HG02884 (cell line): ENCODE measurements at regions not wholly inside any gene's neighbourhood (a gene's known extent, or its start where the extent isn't known, plus 50 kb on each side); places are given as distances from the start of the nearest gene placed in this dataset.

Experiments
- ATAC-seq: cut with Tn5 transposase; IDR thresholded peaks from one replicate; pipeline ENCODE4 v1.9.1; 2021; ENCODE audit warnings: mild to moderate bottlenecking, moderate library complexity; ENCODE audit not compliant: unreplicated experiment

DNA sequence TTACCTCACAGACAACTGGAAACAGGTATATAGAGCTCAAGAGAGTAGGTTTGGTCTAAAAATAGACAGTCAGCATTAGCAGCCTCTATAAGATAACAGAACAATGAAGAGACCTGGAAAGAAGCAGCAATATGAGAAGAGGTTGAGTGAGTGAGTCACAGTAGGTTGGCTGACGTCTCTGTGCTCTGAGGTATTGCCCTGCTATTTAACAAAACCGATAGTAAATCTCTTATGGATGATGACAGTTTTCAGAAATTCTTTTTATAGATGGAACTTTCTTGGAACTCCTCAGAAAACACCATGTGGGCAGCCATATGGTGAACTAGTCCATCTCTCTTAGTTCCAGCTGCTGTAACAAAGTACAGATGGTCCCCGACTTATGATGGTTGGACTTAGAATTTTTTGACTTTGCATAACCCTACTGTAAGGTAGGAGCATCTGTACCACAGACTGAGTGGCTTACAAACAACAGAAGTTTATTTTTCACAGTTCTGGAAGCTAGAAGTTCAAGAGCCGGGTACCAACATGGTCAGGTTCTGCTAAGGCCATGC, 123.5 kb downstream of the MBD2 start:
- no peak for ATAC-seq

DNA sequence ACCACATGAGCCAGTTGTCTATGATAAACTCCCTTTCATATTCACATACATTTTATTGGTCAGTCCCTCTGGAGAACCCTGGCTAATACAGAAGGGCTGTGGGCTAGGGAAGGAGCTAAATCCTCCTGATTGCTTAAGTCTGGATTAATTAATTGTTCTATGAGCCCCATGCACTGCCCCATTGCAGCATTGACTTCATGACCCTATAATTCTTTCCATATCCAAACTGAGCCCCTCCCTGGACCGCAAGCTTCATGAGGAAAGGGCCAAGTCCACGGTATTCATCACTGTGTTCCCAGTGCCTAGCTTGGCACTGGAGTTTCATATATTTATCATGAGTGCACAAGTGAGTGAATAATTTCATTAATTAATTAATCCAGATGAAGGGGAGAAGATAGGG, 124.0 kb downstream of the MBD2 start:
- ATAC-seq = no peak

DNA sequence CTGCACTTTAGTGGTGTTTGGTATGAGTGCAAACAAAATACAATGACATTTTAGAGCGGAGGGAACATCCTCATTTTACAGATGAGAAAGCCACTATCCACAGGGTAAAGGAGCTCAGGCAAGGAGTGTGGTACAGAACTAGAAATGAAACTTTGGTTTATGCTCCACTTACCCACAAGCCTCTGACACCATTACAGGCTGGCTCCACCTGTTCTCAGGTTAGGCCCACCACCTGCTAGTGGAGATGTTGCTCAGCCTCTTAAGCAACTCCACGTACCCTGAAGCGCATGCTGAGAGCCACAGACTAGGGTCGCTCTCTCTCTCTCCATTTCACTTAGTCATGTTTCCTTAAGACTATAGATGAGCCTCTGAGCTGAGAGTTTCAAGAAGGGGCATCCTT, 130.0 kb downstream of the MBD2 start:
- no peak for ATAC-seq

DNA sequence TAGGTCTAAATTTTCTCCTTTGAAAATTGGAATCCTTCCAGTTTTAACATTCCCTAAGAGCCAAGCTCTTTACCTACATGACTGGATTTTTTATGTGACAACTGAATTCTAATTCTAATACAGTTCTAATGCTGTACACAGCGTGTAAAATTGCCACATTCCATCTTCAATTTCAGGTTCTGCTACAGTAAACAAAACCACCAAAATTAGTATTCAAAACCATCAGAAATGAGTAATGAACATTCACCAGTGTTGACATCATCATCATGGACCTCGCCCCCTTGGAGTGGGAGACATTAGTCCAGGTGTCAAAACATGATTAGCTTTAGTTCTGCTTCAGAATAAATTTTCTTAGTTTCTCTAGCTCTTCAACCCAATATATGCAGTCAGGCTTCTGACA, 133.6 kb downstream of the MBD2 start:
- ATAC-seq = no peak

DNA sequence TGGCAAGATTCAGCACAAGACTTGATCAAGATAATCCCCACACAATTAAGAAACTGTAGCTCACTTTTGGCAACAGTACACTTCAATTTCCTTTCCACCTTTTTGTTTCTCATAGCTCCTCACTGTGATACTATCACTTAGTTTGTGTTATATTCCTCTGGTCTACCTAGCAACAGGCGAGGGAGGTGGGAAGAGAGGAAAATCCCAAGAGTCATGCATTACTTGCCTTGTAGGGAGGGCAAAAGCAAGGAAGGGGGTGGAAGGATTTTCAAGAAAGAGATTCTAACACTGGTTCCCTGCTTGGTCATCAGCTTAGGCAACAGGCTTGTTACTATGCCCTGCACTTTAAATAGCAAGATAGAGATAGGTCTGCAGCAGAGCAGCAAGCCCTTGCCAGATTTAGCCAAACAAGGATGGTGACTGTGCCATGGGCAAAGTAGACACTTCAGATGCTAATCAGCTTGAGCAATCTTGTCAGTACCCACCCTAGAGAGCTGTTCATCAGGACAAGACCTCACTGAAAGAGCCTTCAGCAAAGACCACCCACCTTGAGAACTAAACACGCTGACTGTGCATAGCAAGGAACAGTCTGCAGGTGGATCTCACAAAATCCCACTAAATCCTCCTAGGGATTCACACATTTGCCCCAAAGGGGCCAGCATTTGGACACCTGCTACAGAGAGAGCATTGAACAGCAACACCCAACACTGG, 134.6 kb downstream of the MBD2 start:
- ATAC-seq = no peak

DNA sequence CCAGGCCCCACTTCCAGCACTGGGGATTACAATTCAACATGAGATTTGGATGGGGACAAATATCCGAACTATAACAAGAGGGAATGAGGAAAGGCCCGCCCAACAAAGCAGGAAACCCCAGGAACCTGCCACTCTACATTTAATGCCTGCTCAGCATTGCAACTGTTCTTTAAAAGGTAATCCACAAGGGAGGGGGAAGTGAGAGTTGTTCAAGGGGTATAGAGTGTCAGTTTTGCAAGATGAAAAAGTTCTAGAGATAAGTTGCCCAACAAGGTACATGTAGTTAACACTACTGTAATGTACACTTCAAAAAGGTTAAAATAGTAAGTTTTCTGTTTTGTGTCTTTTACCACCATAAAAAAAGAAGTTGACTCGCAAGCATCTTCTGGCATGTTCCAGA, 137.6 kb downstream of the MBD2 start:
- ATAC-seq = no peak

DNA sequence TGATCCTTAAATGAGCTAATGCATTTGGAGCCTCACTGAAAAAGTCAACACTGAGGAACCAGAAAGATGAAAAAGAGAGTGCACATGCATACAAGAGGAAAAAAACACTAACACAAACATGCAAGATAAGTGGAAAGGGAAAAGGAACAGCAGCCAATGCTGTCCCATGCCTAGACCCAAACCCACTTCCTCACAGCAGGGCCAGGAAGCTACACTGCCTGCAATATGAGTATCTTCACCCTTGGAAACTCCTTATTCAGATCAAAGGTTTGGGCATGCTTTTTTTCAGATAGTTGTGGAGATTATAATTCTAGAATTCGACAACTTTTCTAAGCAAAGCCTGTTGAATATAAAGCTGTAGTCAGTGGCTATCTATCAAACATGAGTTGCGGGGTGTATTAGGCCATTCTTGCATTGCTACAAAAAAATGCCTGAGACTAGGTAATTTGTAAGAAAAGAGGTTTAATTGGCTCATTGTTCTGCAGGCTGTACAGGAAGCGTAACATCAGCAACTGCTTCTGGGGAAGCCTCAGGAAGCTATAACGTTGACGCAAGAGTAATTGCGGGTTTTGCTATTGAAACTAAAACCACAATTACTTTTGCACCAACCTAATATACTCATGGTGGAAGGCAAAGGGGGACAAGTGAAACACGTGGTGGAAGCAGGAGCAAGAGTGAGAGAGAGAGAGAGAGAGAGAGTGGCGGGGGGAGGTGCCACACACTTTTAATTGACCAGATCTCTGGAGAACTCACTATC, 138.2 kb downstream of the MBD2 start:
- peak; percentile 69 for ATAC-seq

DNA sequence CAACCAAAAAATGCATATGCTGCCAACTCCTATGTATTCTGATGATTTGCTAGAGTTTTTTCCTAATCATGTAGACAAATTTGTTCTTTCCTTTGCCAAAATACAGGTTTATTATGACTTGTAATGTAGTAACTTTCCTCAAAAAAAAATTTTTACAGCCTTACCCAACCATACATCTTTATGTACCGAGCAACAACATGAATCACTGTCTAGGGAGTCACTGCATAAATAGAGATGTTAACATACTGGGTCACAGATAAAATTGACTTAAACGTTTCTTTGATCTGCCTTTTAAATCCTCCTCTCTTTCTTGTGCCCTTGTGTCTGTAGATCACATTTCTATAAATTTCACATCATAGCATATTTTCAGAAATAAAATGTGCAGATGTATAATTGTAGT, 143.6 kb downstream of the MBD2 start:
- no peak for ATAC-seq

DNA sequence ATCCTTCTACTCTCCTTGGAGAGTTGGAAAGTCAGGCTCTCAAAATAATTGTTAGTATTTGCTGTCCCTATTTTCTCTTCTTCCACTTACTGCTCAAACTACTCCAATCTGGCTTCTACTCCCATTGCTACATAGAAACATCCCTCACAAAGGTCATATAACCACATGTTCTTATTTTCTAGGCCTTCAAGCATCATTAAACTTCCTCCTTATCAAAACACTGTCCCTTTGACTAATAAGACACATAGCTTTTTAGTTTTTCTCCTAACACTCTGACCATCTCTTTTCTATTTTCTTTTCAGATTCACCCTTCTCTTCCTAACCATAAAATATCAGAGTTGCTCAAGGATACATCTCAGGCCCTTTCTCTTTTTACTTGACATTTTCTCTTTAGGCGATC, 148.3 kb downstream of the MBD2 start:
- no peak for ATAC-seq

DNA sequence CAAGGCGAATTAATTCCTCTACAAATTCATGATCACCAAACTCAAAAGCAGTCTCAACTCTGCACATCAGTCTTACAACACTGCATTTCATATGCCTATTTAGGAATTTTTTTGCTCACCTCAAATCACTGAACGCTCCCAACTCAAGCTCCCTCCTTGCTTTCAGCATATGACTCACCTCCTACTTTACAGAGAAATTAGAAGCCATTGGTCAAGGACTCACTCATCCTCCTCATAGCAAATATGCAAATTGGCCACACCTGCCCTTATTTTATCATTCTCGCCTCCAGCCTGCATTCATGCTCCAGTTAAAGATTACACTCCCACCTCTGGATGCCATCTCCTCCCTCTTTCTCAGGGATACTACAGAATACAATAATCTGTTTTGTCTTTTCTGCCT, 148.8 kb downstream of the MBD2 start:
- no peak for ATAC-seq

DNA sequence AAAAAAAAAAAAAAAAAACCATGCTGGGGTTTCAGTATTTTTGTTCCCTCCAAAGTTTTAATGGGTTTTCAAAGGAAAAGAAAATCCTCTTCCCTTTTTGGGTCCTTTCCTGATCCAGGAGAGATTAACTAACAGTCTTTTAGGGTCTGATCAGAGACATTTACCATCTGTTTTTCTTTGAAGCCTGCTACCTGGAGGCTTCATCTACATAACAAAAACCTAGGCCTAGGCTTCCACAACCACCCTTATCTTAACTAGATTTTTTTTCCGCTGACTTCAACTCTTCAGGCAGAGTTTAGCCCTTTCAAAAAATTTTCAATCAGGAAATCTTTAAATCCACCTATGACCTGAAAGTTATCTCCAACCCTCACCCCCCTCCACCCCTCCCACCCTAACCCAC, 154.7 kb downstream of the MBD2 start:
- ATAC-seq = no peak

DNA sequence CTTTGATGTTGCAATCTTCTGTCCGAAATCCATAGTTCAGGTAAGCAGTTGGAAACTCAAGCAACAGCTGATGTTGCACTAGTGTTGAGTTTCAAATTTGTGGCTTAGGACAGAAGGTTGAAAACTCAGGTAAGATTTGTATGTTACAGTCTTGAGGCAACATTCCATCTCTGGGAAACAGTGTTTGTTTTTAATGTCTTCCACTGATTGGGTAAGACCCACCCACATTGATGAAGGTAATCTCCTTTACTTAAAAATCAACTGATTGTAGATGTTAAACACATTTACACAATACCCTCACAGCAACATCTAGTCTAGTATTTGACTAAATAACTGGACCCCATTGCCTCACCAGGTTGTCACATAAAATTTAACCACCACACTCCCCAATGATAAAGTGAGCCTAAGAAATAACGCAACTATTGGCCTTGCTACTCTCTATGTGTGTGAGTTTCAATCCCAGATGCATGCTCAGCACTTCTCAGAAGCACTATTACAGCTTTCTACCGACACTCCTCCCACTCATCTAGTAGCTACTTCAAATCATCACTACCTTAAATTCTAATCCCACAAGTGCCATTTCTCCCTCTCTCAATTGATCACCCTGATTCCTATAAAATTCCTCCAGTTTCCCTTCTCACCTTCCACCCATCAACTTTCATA, 164.0 kb downstream of the MBD2 start:
- ATAC-seq = no peak

DNA sequence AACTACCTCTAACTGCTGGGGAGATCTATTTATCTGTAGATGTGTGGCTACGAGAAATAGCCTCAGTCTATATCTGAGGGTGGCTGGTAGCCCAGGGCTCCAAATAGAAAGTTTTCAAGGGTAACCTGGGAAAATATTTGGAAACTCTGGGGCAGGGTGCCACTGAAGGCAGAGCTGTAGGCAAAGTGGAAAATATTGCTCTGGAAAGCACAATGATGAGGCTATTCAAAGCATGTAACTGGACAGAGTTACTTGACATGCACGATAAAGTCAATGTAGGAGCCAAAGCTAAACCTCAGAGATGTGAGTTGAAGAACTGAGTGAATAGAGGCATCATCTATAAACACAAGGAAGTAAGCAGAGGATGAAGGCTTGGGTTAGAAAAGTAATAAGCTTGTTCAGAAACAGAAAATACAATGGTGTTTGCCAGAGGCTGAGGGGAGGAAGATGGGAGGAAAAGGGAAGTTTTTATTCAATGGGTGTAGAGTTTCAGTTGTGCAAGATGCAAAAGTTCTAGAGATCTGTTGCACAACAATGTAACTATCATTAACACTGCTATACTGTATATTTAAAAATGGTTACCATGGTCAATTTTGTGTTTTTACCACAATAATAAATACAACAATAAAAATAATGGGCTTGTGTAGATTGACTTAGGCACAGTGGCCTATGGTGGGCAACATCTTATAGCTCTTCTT, 171.6 kb downstream of the MBD2 start:
- ATAC-seq = no peak

DNA sequence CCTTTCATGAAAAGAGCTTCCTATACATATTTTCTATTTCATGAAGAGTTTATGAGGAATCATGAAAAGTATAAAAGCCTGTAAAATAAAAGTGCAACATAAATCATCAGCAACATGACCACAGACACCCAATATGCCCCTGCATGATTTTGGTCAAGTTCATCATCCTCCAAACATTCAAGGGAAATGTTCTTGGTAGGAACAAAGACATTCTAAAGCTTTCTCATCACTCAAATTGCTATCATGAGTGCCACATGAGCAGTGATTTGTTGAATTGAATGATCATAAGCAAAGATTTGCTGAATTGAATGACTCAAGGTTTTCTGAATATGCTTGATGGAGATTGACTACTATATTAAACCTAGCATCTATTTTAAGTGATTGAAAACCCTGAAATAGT, 172.2 kb downstream of the MBD2 start:
- ATAC-seq = no peak

DNA sequence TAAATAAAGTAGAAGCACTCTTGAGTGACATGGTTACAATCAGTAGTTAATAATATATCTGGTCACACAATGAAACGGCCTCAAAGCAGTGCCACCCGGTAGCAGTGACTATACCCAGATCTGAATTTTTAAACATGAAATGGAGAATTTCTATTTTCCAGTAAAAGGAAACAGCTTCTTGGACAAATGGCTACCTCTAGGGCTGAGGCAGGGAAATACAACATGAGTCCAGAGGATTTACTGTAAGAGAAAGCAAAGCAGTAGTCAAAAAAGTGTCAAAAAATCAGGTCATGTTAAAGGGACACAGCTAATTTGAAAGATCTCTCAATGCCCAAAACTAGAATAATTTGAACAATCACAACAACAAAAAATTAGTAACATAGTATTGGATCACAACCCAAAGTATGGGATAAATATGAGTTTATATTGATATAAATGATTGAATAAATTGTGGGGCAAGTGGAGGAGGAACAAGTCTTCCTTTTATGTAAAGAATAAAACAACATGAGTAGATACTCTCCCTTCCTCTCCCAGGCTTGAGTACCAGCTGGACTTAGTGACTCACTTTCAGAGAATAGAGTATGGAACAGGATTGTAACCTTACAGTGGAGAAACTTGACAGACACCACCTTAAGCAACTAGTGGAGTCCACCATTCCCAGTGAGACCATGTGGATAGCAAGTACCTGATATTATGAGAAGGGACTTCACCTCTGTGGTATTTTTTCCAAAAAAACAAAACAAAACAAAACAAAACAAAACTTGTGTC, 180.8 kb downstream of the MBD2 start:
- no peak for ATAC-seq

DNA sequence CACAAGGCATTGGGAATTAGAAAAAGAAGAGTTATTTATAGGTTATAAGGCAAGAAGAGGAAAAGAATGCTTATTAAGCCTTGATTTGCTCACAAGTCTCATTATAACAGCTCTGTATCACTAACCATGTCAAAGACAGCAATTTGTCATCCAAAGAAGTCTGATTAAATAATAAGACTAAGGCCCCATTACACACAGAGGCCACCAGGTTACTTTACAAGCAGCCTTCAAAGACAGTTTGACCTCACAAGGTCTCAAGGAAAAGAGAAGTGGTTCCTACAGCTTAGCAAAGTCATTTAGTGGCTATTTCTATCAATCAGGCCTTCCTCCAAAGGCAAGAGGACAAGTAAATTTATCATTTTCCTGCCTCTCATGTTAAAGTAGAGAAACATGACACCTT, 188.5 kb downstream of the MBD2 start:
- ATAC-seq = no peak

DNA sequence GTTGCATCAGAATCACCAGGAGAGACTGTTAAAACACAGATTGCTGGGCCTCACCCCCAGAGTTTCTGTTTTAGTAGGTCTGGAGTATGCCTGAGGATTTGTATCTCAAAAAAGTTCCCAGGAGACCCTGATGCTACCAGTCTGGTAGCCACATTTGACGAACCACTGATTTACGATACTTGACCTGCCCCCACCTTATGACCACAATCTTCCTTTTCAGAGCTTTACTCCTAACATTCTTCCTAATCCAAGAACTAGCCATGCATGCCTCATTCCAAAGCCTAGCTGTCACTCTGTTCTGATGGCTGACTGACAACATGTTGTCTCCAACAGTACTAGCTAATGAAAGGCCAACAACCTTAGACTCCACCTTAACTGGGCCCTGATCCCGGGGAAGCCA, 191.4 kb downstream of the MBD2 start:
- ATAC-seq = no peak

DNA sequence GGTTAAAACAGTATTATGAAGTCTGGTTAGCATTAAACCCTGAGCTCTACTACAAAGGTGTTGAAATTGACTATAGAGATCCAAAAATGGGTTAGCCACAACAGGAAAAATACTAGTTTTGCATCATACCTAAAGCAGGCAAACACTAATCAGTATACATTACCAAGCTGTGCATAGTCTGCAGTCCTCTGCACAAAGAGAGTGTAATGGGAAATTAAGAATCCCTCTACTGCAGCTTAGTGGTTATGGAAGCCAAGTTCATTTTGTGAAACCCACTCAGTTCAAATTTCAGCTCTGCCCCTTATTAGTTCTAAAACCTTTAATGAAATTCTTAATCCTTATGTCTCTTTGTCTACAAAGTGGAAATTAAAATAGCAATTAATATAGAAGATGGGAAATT, 192.1 kb downstream of the MBD2 start:
- no peak for ATAC-seq

DNA sequence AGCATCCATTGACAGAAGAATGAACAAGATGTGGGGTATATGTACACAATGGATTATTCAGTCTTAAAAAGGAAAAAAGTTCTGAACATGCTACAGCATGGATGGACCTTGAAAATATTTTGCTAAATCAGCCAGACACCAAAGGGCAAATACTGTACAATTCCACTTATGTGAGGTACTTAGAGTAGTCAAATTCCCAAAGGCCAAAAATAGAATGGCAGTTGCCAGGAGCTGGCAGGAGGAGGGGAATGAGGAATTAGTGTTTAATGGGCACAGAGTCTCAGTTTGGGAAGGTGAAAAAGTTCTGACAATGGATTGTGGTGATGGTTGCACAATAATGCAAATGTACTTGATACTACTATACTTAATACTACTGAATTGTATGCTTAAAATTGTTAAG, 193.2 kb downstream of the MBD2 start:
- ATAC-seq = no peak

DNA sequence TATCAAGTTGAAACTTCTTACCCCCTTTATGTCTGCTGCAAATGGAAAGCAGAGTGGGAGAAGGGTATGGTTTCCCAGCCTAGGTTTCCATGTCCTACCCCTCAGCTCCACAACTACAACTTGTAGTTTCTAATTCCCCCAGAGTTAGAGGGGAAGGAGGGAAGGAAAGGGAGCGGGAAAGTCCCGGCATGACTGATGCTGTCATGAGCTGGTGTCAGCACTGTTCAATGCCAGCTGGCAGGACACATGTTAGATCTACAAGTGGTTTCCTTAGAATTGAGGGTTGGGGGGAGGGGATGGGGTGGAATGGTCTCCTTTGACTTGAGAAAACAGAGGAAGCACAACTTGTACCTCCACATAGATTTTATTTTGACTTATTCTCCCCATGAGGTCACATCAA, 194.0 kb downstream of the MBD2 start:
- ATAC-seq = no peak

DNA sequence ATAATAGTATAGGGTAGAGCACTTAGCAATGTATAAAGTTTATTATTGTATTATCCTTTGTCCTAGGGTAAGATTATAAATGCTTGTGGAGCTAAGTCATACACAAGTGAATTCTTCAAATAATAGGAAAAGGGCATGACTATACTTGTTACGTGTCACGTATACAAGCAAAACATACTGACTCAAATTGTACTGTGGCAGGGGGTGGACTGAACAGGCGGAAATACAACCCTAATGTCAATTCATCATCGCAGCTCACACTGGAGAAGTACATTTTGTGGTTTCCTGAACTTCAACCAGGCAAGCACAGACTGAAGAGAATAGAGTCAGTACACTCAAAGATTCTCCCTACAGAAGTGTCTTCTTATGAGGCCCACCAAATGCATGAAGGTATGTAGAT, 201.0 kb downstream of the MBD2 start:
- no peak for ATAC-seq
